ENCODE measurements at regions not wholly inside any gene's neighbourhood (a gene's known extent, or its start where the extent isn't known, plus 50 kb on each side); places are given as distances from the start of the nearest gene placed in this dataset.
"Not testable (repeated sequence)": the region's sequence is repeated elsewhere in the genome, so short reads cannot be mapped to it uniquely, and the experiment has no call there.

GRCh38 chr13:24967970-24968369 lies 128.0 kb upstream of the PABPC3 start:
- not testable (repeated sequence) for DNase-seq (ENCODE audit: low spot score in 2 of 2); H3K4me1 ChIP-seq; H3K9me3 ChIP-seq; H3K27me3 ChIP-seq; H3K36me3 ChIP-seq
- Histone ChIP-seq H3K4me3 (peak overlapping the region; percentile 24 to 47 (median 32)), H3K27ac (peak overlapping the region in 1 of 4 donors; percentile 43)
- 0 to 8% methylated on average over 5 of the region's 5 CpGs for WGBS, 2 donors

GRCh38 chr13:24968416-24968815 lies 127.5 kb upstream of the PABPC3 start:
- H3K27ac ChIP-seq; H3K36me3 ChIP-seq; H3K9me3 ChIP-seq; DNase-seq (ENCODE audit: low spot score in 2 of 2); H3K27me3 ChIP-seq; H3K4me1 ChIP-seq: not testable (repeated sequence)
- TF ChIP-seq, protein P1, sequence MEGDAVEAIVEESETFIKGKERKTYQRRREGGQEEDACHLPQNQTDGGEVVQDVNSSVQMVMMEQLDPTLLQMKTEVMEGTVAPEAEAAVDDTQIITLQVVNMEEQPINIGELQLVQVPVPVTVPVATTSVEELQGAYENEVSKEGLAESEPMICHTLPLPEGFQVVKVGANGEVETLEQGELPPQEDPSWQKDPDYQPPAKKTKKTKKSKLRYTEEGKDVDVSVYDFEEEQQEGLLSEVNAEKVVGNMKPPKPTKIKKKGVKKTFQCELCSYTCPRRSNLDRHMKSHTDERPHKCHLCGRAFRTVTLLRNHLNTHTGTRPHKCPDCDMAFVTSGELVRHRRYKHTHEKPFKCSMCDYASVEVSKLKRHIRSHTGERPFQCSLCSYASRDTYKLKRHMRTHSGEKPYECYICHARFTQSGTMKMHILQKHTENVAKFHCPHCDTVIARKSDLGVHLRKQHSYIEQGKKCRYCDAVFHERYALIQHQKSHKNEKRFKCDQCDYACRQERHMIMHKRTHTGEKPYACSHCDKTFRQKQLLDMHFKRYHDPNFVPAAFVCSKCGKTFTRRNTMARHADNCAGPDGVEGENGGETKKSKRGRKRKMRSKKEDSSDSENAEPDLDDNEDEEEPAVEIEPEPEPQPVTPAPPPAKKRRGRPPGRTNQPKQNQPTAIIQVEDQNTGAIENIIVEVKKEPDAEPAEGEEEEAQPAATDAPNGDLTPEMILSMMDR (IDR thresholded peaks at IDR 0.05), result peak in 2 of 5 experiments; percentile 30 to 44
- peak overlapping the region in 3 of 4 donors; percentile 24 to 47 (median 37) for H3K4me3 ChIP-seq
- WGBS, 2 donors, result 29 to 43% methylated on average over 2 of the region's 2 CpGs

DNA sequence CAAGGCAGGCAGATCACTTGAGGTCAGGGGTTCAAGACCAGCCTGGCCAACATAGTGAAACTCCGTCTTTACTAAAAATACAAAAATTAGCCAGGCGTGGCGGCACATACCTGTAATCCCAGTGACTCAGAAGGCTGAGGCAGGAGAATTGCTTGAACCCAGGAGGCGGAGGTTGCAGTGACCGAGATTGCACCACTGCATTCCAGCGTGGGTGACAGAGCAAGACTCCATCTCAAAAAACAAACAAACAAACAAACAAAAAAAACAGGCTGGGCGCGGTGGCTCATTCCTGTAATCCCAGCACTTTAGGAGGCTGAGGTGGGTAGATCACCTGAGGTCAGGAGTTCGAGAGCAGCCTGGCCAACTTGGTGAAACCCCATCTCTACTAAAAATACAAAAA lies 122.8 kb upstream of the PABPC3 start:
- WGBS, 2 donors, result 85 to 86% methylated on average over 9 of the region's 9 CpGs
- H3K27me3 ChIP-seq; DNase-seq (ENCODE audit: low spot score in 2 of 2); H3K36me3 ChIP-seq; H3K4me1 ChIP-seq; H3K4me3 ChIP-seq; H3K27ac ChIP-seq; H3K9me3 ChIP-seq: not testable (repeated sequence)

DNA sequence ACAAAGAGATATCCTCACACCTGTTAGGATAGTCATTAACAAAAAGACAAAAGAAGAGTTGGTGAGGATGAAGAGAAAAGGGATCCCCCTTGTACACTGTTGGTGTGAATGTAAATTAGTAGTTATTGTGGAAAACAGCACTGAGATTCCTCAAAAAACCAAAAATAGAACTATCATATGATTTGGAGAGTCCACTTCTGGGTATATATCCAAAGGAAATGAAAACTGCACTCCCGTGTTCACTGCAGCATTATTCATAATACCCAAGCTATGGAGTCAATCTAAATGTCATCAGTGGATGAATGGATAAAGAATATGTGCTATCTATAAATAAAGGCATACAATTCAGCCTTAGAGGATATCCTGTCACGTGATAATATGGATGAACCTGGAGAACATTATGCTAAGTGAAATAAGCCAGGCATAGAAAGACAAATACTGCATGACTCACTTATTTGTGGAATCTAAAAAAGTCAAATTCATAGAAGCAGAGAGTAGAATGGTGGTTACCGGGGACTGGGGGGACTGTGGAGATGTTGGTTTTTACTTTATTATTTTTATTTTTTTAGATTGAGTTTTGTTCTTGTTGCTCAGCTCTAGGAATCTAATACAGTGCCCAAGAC lies 114.6 kb upstream of the PABPC3 start:
- 30 to 32% methylated on average over 3 of the region's 3 CpGs for WGBS, 2 donors

DNA sequence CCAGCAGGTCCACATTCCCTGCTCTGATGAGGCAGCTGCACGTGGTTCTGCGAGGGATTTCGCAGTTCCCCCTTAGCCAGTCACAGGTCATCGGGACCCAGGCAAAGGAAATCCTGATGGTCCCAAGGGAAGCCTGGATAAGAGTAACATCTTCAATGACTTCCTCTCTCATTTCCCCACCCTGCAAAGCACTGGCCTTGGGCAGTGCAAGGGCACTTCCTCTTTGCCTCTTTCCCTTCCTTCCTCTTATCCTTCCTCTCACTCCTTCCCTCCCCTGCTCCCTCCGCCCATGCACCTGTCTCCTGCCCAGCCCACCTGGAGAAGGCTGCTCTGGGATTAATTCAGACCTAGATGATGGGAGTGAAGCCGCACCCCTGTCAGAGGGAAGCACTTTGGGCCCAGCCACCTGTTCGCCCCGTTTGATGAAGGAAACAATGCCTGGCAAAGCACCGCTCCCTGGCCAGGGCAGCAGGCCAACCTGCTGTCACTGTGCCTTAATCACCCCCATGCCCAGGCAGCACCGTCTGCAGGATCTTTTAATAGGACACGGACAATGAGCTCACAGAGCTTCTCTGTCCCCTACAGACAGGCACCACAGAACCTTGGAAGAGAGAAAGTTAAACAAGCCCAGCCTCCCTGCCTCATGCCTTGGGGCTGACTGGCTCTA lies 113.5 kb upstream of the PABPC3 start:
- no peak for DNase-seq (ENCODE audit: low spot score in 2 of 2)
- 57 to 58% methylated on average over 11 of the region's 11 CpGs for WGBS, 2 donors
- no peak overlapping the region for H3K27ac ChIP-seq
- no peak overlapping the region for H3K4me3 ChIP-seq
- H3K4me1 ChIP-seq, result no peaks in the 10 kb centered on the region
- TF ChIP-seq EP300 (IDR thresholded peaks at IDR 0.05) (no peak), POLR2A (IDR thresholded peaks at IDR 0.05) (no peak)
- TF ChIP-seq, protein P1 (IDR thresholded peaks at IDR 0.05), result no peak
- H3K36me3 ChIP-seq, result no peaks in the 10 kb centered on the region
- no peaks in the 10 kb centered on the region for H3K9me3 ChIP-seq
- peaks cover 0 to 13% of the 10 kb centered on the region in 2 donors for H3K27me3 ChIP-seq

More for the DNA sequence above, 114.6 kb upstream of the PABPC3 start:
- not testable (repeated sequence) for H3K27me3 ChIP-seq; H3K4me3 ChIP-seq; H3K9me3 ChIP-seq; H3K27ac ChIP-seq; H3K4me1 ChIP-seq; DNase-seq (ENCODE audit: low spot score in 2 of 2); H3K36me3 ChIP-seq

DNA sequence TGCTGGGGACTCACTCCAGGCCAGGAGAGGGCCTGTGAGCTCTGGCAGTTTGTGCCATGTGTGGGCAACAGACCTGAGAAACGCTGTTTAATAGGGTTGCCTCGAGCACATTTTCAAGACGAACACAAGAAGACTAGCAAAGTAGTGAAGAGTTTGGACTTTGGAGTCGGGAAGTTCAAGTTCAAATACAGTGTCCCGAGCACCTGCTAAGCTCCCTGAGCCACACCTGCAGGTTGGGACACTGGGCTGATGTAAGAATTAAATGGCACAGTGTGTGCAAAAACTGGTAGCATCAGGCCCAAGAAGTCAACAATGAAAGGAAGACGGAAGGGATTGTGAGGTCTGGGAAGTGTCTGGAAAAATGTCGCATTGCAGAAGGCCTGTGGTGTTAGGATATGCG lies 112.8 kb upstream of the PABPC3 start:
- 80 to 87% methylated on average over 8 of the region's 8 CpGs for WGBS, 2 donors
- no peak for DNase-seq (ENCODE audit: low spot score in 2 of 2)

More for the DNA sequence above, 112.8 kb upstream of the PABPC3 start:
- Histone ChIP-seq H3K27me3 (peaks cover 0 to 13% of the 10 kb centered on the region in 2 donors), H3K27ac (no peak overlapping the region), H3K9me3 (no peaks in the 10 kb centered on the region), H3K4me3 (no peak overlapping the region), H3K36me3 (no peaks in the 10 kb centered on the region), H3K4me1 (no peaks in the 10 kb centered on the region)
- TF ChIP-seq, protein P1 (IDR thresholded peaks at IDR 0.05), result no peak
- TF ChIP-seq EP300 (IDR thresholded peaks at IDR 0.05) (no peak), POLR2A (IDR thresholded peaks at IDR 0.05) (no peak)
